IMR-90 (cell line): ENCODE measurements at regions not wholly inside any gene's neighbourhood (a gene's known extent, or its start where the extent isn't known, plus 50 kb on each side); places are given as distances from the start of the nearest gene placed in this dataset.

Source experiments
- ATAC-seq: fragments of 200-7000 bp; cut with Tn5 transposase; 2 replicates; pipeline ENCODE4 v1.9.1; 2020; ENCODE audit warnings: low read depth, mild to moderate bottlenecking, moderate library complexity
- BruUV-seq: library from RNA; stranded (reverse); fragments of 400-500 nt; replicated peaks from 2 replicates; lab custom pipeline; 2021; lab: Mats Ljungman, UMichigan
- CTCF ChIA-PET: fragments of 300-600 bp; formaldehyde crosslinking; extraction: SDS; loops from one replicate; lab custom pipeline; 2021; ENCODE audit warnings: antibody characterized with exemption; lab: Yijun Ruan, JAX
- POLR2A ChIA-PET: fragments of 300-600 bp; sonication (Branson Sonifier 250); formaldehyde crosslinking; loops from one replicate; lab custom pipeline; 2022; ENCODE audit warnings: antibody characterized with exemption; ENCODE audit not compliant: unreplicated experiment; lab: Charles Lee
- DNase-seq: peaks from one replicate; pipeline ENCODE4 v3.0.0; 2013
- H2AFZ ChIP-seq: replicated peaks from 2 replicates; pipeline ENCODE3; 2013; ENCODE audit warnings: low read length, mild to moderate bottlenecking; ENCODE audit not compliant: poor library complexity
- H2AK5ac ChIP-seq: 2 replicates; pipeline ENCODE4 v1.6.1; 2013; ENCODE audit warnings: low read depth, low read length, inconsistent platforms
- H2AK9ac ChIP-seq: replicated peaks from 2 replicates; pipeline ENCODE3; 2013; ENCODE audit warnings: mild to moderate bottlenecking, low read depth, low read length, moderate library complexity; ENCODE audit not compliant: poor library complexity
- H2BK120ac ChIP-seq: 2 replicates; pipeline ENCODE4 v1.6.1; 2013; ENCODE audit warnings: low read depth, low read length, inconsistent platforms
- H2BK15ac ChIP-seq: 3 replicates; pipeline ENCODE4 v1.6.1; 2013; ENCODE audit warnings: low read depth, low read length, inconsistent platforms
- H2BK20ac ChIP-seq: 2 replicates; pipeline ENCODE4 v1.6.1; 2013; ENCODE audit warnings: low read depth, mild to moderate bottlenecking, inconsistent platforms, low read length, moderate library complexity
- H2BK5ac ChIP-seq: 2 replicates; pipeline ENCODE4 v1.6.1; 2013; ENCODE audit warnings: mild to moderate bottlenecking, low read depth, low read length, inconsistent platforms; ENCODE audit not compliant: poor library complexity, severe bottlenecking
- H3K14ac ChIP-seq: replicated peaks from 2 replicates; pipeline ENCODE4 v1.6.1; 2013; ENCODE audit warnings: low read depth, low read length, inconsistent platforms
- H3K18ac ChIP-seq: 2 replicates; pipeline ENCODE4 v1.6.1; 2013; ENCODE audit warnings: low read depth, low read length, control low read depth
- H3K23ac ChIP-seq: 2 replicates; pipeline ENCODE4 v1.6.1; 2013; ENCODE audit warnings: low read depth, low read length, inconsistent platforms
- H3K27ac ChIP-seq: 2 replicates; pipeline ENCODE4 v1.5.1; 2013; ENCODE audit warnings: mild to moderate bottlenecking, control low read depth, low read length; ENCODE audit not compliant: insufficient read depth
- H3K27me3 ChIP-seq: 2 replicates; pipeline ENCODE4 v1.6.1; 2013; ENCODE audit warnings: low read length; ENCODE audit not compliant: control insufficient read depth, insufficient read depth
- H3K36me3 ChIP-seq: 2 replicates; pipeline ENCODE4 v1.6.1; 2013; ENCODE audit warnings: low read length, mixed read lengths; ENCODE audit not compliant: control insufficient read depth, insufficient read depth
- H3K4ac ChIP-seq: 2 replicates; pipeline ENCODE4 v1.6.1; 2013; ENCODE audit warnings: low read depth, low read length, inconsistent platforms
- H3K4me1 ChIP-seq: 2 replicates; pipeline ENCODE4 v1.6.1; 2013; ENCODE audit warnings: low read length, mixed read lengths; ENCODE audit not compliant: control insufficient read depth, insufficient read depth
- H3K4me2 ChIP-seq: 2 replicates; pipeline ENCODE4 v1.6.1; 2013; ENCODE audit warnings: low read depth, mild to moderate bottlenecking, control low read depth, low read length, moderate library complexity
- H3K4me3 ChIP-seq: 2 replicates; pipeline ENCODE4 v1.5.1; 2013; ENCODE audit warnings: low read depth, mild to moderate bottlenecking, control low read depth, low read length, moderate library complexity; ENCODE audit not compliant: insufficient read depth
- H3K56ac ChIP-seq: 2 replicates; pipeline ENCODE4 v1.6.1; 2013; ENCODE audit warnings: low read length, inconsistent platforms; ENCODE audit not compliant: insufficient read depth; ENCODE audit errors: extremely low read depth
- H3K79me1 ChIP-seq, 2 experiments: 2 replicates each; pipeline ENCODE4 v1.6.1; 2013; ENCODE audit warnings: low read length in 2 of 2, inconsistent platforms in 1 of 2, low read depth in 1 of 2
- H3K9ac ChIP-seq: 2 replicates; pipeline ENCODE4 v1.6.1; 2013; ENCODE audit warnings: low read depth, low read length, control low read depth
- H3K9me1 ChIP-seq: 2 replicates; pipeline ENCODE4 v1.6.1; 2013; ENCODE audit warnings: low read length, inconsistent platforms; ENCODE audit not compliant: insufficient read depth
- H3K9me3 ChIP-seq: 2 replicates; pipeline ENCODE4 v1.6.1; 2013; ENCODE audit warnings: low read length; ENCODE audit not compliant: control insufficient read depth, insufficient read depth
- H4K20me1 ChIP-seq: 2 replicates; pipeline ENCODE4 v1.6.1; 2013; ENCODE audit warnings: low read length, inconsistent platforms; ENCODE audit not compliant: insufficient read depth
- H4K5ac ChIP-seq: 2 replicates; pipeline ENCODE4 v1.6.1; 2013; ENCODE audit warnings: mild to moderate bottlenecking, low read depth, low read length, control low read depth
- H4K8ac ChIP-seq, 2 experiments: 2 replicates each; pipeline ENCODE4 v1.6.1; 2013; ENCODE audit warnings: low read depth in 2 of 2, low read length in 2 of 2, control low read depth in 1 of 2, inconsistent platforms in 1 of 2
- H4K91ac ChIP-seq: 2 replicates; pipeline ENCODE4 v1.6.1; 2013; ENCODE audit warnings: low read depth, low read length, inconsistent platforms; ENCODE audit not compliant: insufficient read depth
- MAFK ChIP-seq: IDR thresholded peaks from 2 replicates; pipeline ENCODE4 v1.6.1; 2012; ENCODE audit warnings: low read depth, low read length, improper control_type of control experiment
- MAZ ChIP-seq: IDR thresholded peaks from 2 replicates; pipeline ENCODE4 v1.6.1; 2012; ENCODE audit warnings: low read depth, mild to moderate bottlenecking, low read length, improper control_type of control experiment, moderate library complexity, borderline replicate concordance
- MXI1 ChIP-seq: IDR thresholded peaks from 2 replicates; pipeline ENCODE4 v1.6.1; 2012; ENCODE audit warnings: low read depth, mild to moderate bottlenecking, low read length, moderate library complexity, borderline replicate concordance
- POLR2A ChIP-seq: IDR thresholded peaks from 2 replicates; pipeline ENCODE4 v1.6.1; 2012; ENCODE audit warnings: mild to moderate bottlenecking, low read depth, low read length
- RCOR1 ChIP-seq: IDR thresholded peaks from 2 replicates; pipeline ENCODE4 v1.6.1; 2012; ENCODE audit warnings: mild to moderate bottlenecking, low read length, improper control_type of control experiment; ENCODE audit not compliant: insufficient replicate concordance
- USF2 ChIP-seq: fragments of 150-350 bp; IDR thresholded peaks from 2 replicates; pipeline ENCODE4 v1.6.1; 2017; ENCODE audit warnings: mild to moderate bottlenecking, antibody characterized with exemption, low read length, low read depth
- WGBS, 2 experiments: methylation state at CpG; one replicate each; pipeline versions ENCODE4 v1.1.5 to v1.1.7; 2013; ENCODE audit warnings: missing lambda C conversion rate in 2 of 2; ENCODE audit not compliant: insufficient read length in 1 of 2; ENCODE audit errors: extremely low coverage in 2 of 2; 5-methylcytosine and 5-hydroxymethylcytosine counted together
- dilution Hi-C: fragments of 300-500 bp; cut with HindIII; formaldehyde crosslinking; loops from one replicate; pipeline ENCODE4 v1.14.3; 2018; ENCODE audit warnings: low sequenced_read_pairs; ENCODE audit not compliant: unreplicated experiment
- in situ Hi-C: fragments of 300-500 bp; cut with MboI; formaldehyde crosslinking; loops from 3 replicates; pipeline ENCODE4 v1.14.3; 2019; ENCODE audit warnings: low sequenced_read_pairs, inconsistent platforms, mixed read lengths
- intact Hi-C: fragments of 100-400 bp; cut with micrococcal nuclease; formaldehyde crosslinking; loops from 2 replicates; pipeline ENCODE4 v1.10.0; 2022

GRCh38 chr1:194495434-194495833 lies 1309.0 kb upstream of the B3GALT2 start:
- no peak overlapping the region for H4K5ac ChIP-seq
- H3K9ac ChIP-seq, result no peak overlapping the region
- H2BK120ac ChIP-seq, result no peak overlapping the region
- H4K91ac ChIP-seq, result no peak overlapping the region
- in situ Hi-C loops (no loop called here), dilution Hi-C loops (no loop called here), intact Hi-C loops (no loop called here)
- H3K79me1 ChIP-seq, result no peaks in the 10 kb centered on the region
- no peak for TF ChIP-seq RCOR1
- no peak for TF ChIP-seq MAZ
- no peak for TF ChIP-seq MAFK
- no peak for TF ChIP-seq MXI1
- no peak for TF ChIP-seq USF2
- no peak for TF ChIP-seq POLR2A
- POLR2A ChIA-PET, result no interaction called here
- no CpG with 5 or more reads among the region's 1 CpG for WGBS, 2 experiments
- DNase-seq, result no peak
- no peak overlapping the region for H3K18ac ChIP-seq
- no peak overlapping the region for H3K23ac ChIP-seq
- BruUV-seq, result no TSS peak
- no peak overlapping the region for H3K4me3 ChIP-seq
- H3K36me3 ChIP-seq, result no peaks in the 10 kb centered on the region
- no peak overlapping the region for H4K8ac ChIP-seq
- H3K4ac ChIP-seq, result no peak overlapping the region
- H4K20me1 ChIP-seq, result no peaks in the 10 kb centered on the region
- H2BK5ac ChIP-seq, result no peak overlapping the region
- H2AFZ ChIP-seq, result no peak overlapping the region
- no peak overlapping the region for H3K4me2 ChIP-seq
- no peaks in the 10 kb centered on the region for H3K27me3 ChIP-seq
- no peak for ATAC-seq
- H3K56ac ChIP-seq, result no peak overlapping the region
- no peak overlapping the region for H3K27ac ChIP-seq
- H3K4me1 ChIP-seq, result no peaks in the 10 kb centered on the region
- no peak overlapping the region for H2BK20ac ChIP-seq
- CTCF ChIA-PET, result interaction anchor here (1.0 kb wide), 1 partner anchor 12 kb away, joined by 3 read pairs; no protein-coding TSS in a partner anchor
- no peaks in the 10 kb centered on the region for H3K9me1 ChIP-seq
- peaks cover 3% of the 10 kb centered on the region; the same call in 1 of the 2 replicates for H3K9me3 ChIP-seq
- no peak overlapping the region for H2BK15ac ChIP-seq
- H2AK9ac ChIP-seq, result no peak overlapping the region
- H2AK5ac ChIP-seq, result no peak overlapping the region
- H3K14ac ChIP-seq, result no peak overlapping the region
